Right lobe of liver (tissue), 4 donors: ENCODE measurements at regions not wholly inside any gene's neighbourhood (a gene's known extent, or its start where the extent isn't known, plus 50 kb on each side); places are given as distances from the start of the nearest gene placed in this dataset.

Source experiments
- POLR2A ChIP-seq: fragments of 450-650 bp; IDR thresholded peaks from one replicate; pipeline ENCODE4 v1.6.1; 2017; ENCODE audit warnings: antibody characterized with exemption, mild to moderate bottlenecking
- TF ChIP-seq, protein P1 (sequence below), 4 donors: fragments of 200-600 bp in 3 of 4; fragments of 450-650 bp in 1 of 4; IDR thresholded peaks; one replicate each; pipeline versions ENCODE4 v1.5.1 to v1.8.0; 2016 to 2022; ENCODE audit warnings: antibody characterized with exemption in 4 of 4, mild to moderate bottlenecking in 2 of 4
- donor health status: DM: no; HTN: no; CAD: no.
- donor health status: DM: no; HTN: no; CAD: no.
- donor health status: DM: no; HTN: yes; CAD: no.

DNA sequence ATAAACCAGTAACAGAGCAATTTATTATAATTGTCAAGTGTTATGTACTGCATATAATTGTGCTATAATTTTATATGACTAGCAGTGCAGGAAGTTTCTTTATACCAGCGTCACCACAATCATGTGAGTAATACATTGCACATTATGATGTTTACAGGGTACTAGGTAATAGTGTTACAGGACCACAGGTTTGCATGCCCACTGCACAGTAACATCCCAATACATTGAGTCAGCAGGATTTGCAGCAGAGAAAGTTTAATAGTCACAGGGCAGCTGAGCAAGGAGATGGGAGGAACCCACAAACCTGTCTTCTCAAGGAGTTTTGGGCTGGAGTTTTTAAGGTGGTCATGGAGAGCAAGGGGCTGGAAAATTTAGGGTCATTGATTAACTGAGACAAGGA, 1042.9 kb upstream of the ACVR2A start:
- TF ChIP-seq, protein P1, sequence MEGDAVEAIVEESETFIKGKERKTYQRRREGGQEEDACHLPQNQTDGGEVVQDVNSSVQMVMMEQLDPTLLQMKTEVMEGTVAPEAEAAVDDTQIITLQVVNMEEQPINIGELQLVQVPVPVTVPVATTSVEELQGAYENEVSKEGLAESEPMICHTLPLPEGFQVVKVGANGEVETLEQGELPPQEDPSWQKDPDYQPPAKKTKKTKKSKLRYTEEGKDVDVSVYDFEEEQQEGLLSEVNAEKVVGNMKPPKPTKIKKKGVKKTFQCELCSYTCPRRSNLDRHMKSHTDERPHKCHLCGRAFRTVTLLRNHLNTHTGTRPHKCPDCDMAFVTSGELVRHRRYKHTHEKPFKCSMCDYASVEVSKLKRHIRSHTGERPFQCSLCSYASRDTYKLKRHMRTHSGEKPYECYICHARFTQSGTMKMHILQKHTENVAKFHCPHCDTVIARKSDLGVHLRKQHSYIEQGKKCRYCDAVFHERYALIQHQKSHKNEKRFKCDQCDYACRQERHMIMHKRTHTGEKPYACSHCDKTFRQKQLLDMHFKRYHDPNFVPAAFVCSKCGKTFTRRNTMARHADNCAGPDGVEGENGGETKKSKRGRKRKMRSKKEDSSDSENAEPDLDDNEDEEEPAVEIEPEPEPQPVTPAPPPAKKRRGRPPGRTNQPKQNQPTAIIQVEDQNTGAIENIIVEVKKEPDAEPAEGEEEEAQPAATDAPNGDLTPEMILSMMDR (IDR thresholded peaks at IDR 0.05): no peak
- no peak for TF ChIP-seq POLR2A
